ENCODE measurements at regions not wholly inside any gene's neighbourhood (a gene's known extent, or its start where the extent isn't known, plus 50 kb on each side); places are given as distances from the start of the nearest gene placed in this dataset.

- Mint-ChIP-seq H3K36me3 (no peaks in the 10 kb centered on the region), H3K9me3 (peaks cover 5% of the 10 kb centered on the region), H3K4me3 (no peak overlapping the region), H3K4me1 (no peaks in the 10 kb centered on the region), H3K27ac (no peak overlapping the region), H3K27me3 (peaks cover 16% of the 10 kb centered on the region)
- no peak for ATAC-seq
Measured at GRCh38 chr2:236763857-236764256, 194.2 kb downstream of the ACKR3 start.

GRCh38 chr2:236764716-236765115, 195.1 kb downstream of the ACKR3 start:
- H3K9me3 Mint-ChIP-seq, result peaks cover 5% of the 10 kb centered on the region
- H3K27me3 Mint-ChIP-seq, result peaks cover 22% of the 10 kb centered on the region
- no peaks in the 10 kb centered on the region for H3K4me1 Mint-ChIP-seq
- no peaks in the 10 kb centered on the region for H3K36me3 Mint-ChIP-seq
- no peak for ATAC-seq
- no peak overlapping the region for H3K4me3 Mint-ChIP-seq
- no peak overlapping the region for H3K27ac Mint-ChIP-seq

- Mint-ChIP-seq H3K27ac (no peak overlapping the region), H3K4me1 (no peaks in the 10 kb centered on the region), H3K27me3 (peaks cover 22% of the 10 kb centered on the region), H3K9me3 (no peaks in the 10 kb centered on the region), H3K36me3 (no peaks in the 10 kb centered on the region), H3K4me3 (no peak overlapping the region)
- no peak for ATAC-seq
Measured at GRCh38 chr2:236765478-236765877, 195.9 kb downstream of the ACKR3 start.

GRCh38 chr2:236766850-236767249, 197.2 kb downstream of the ACKR3 start:
- H3K9me3 Mint-ChIP-seq, result no peaks in the 10 kb centered on the region
- no peak for ATAC-seq
- no peak overlapping the region for H3K27ac Mint-ChIP-seq
- no peaks in the 10 kb centered on the region for H3K4me1 Mint-ChIP-seq
- peaks cover 21% of the 10 kb centered on the region for H3K27me3 Mint-ChIP-seq
- no peak overlapping the region for H3K4me3 Mint-ChIP-seq
- H3K36me3 Mint-ChIP-seq, result no peaks in the 10 kb centered on the region

- ATAC-seq, result no peak
- H3K27ac Mint-ChIP-seq, result no peak overlapping the region
- no peak overlapping the region for H3K4me3 Mint-ChIP-seq
- H3K9me3 Mint-ChIP-seq, result no peaks in the 10 kb centered on the region
- H3K4me1 Mint-ChIP-seq, result no peaks in the 10 kb centered on the region
- peaks cover 21% of the 10 kb centered on the region for H3K27me3 Mint-ChIP-seq
- no peaks in the 10 kb centered on the region for H3K36me3 Mint-ChIP-seq
Measured at GRCh38 chr2:236767941-236768340, 198.3 kb downstream of the ACKR3 start.

GRCh38 chr2:236768393-236769140, 198.9 kb downstream of the ACKR3 start:
- no peaks in the 10 kb centered on the region for H3K4me1 Mint-ChIP-seq
- H3K27ac Mint-ChIP-seq, result no peak overlapping the region
- no peaks in the 10 kb centered on the region for H3K36me3 Mint-ChIP-seq
- peaks cover 21% of the 10 kb centered on the region for H3K27me3 Mint-ChIP-seq
- H3K9me3 Mint-ChIP-seq, result no peaks in the 10 kb centered on the region
- no peak overlapping the region for H3K4me3 Mint-ChIP-seq
- ATAC-seq, result no peak

GRCh38 chr2:236769981-236770671, 200.5 kb downstream of the ACKR3 start:
- no peaks in the 10 kb centered on the region for H3K9me3 Mint-ChIP-seq
- H3K36me3 Mint-ChIP-seq, result no peaks in the 10 kb centered on the region
- H3K27me3 Mint-ChIP-seq, result peaks cover 21% of the 10 kb centered on the region
- H3K4me3 Mint-ChIP-seq, result no peak overlapping the region
- H3K27ac Mint-ChIP-seq, result no peak overlapping the region
- no peak for ATAC-seq
- H3K4me1 Mint-ChIP-seq, result no peaks in the 10 kb centered on the region

- no peaks in the 10 kb centered on the region for H3K36me3 Mint-ChIP-seq
- ATAC-seq, result no peak
- H3K27me3 Mint-ChIP-seq, result peaks cover 21% of the 10 kb centered on the region
- no peaks in the 10 kb centered on the region for H3K9me3 Mint-ChIP-seq
- no peak overlapping the region for H3K27ac Mint-ChIP-seq
- H3K4me1 Mint-ChIP-seq, result no peaks in the 10 kb centered on the region
- H3K4me3 Mint-ChIP-seq, result no peak overlapping the region
Measured at GRCh38 chr2:236772220-236772837, 202.7 kb downstream of the ACKR3 start.

- Mint-ChIP-seq H3K4me1 (no peaks in the 10 kb centered on the region), H3K9me3 (no peaks in the 10 kb centered on the region), H3K36me3 (no peaks in the 10 kb centered on the region), H3K4me3 (no peak overlapping the region), H3K27me3 (peaks cover 21% of the 10 kb centered on the region), H3K27ac (no peak overlapping the region)
- ATAC-seq, result no peak
Measured at GRCh38 chr2:236773206-236773605, 203.6 kb downstream of the ACKR3 start.

GRCh38 chr2:236774171-236774570, 204.5 kb downstream of the ACKR3 start:
- H3K36me3 Mint-ChIP-seq, result no peaks in the 10 kb centered on the region
- H3K4me1 Mint-ChIP-seq, result no peaks in the 10 kb centered on the region
- no peak overlapping the region for H3K4me3 Mint-ChIP-seq
- no peaks in the 10 kb centered on the region for H3K9me3 Mint-ChIP-seq
- H3K27ac Mint-ChIP-seq, result no peak overlapping the region
- peaks cover 13% of the 10 kb centered on the region for H3K27me3 Mint-ChIP-seq
- no peak for ATAC-seq

- no peaks in the 10 kb centered on the region for H3K4me1 Mint-ChIP-seq
- no peaks in the 10 kb centered on the region for H3K27me3 Mint-ChIP-seq
- no peak for ATAC-seq
- H3K27ac Mint-ChIP-seq, result no peak overlapping the region
- no peak overlapping the region for H3K4me3 Mint-ChIP-seq
- no peaks in the 10 kb centered on the region for H3K36me3 Mint-ChIP-seq
- H3K9me3 Mint-ChIP-seq, result no peaks in the 10 kb centered on the region
Measured at GRCh38 chr2:236775511-236775910, 205.9 kb downstream of the ACKR3 start.

- no peaks in the 10 kb centered on the region for H3K9me3 Mint-ChIP-seq
- no peaks in the 10 kb centered on the region for H3K36me3 Mint-ChIP-seq
- no peak for ATAC-seq
- no peak overlapping the region for H3K27ac Mint-ChIP-seq
- H3K4me1 Mint-ChIP-seq, result no peaks in the 10 kb centered on the region
- no peak overlapping the region for H3K4me3 Mint-ChIP-seq
- no peaks in the 10 kb centered on the region for H3K27me3 Mint-ChIP-seq
Measured at GRCh38 chr2:236776206-236776605, 206.6 kb downstream of the ACKR3 start.

- no peaks in the 10 kb centered on the region for H3K9me3 Mint-ChIP-seq
- no peak for ATAC-seq
- no peaks in the 10 kb centered on the region for H3K36me3 Mint-ChIP-seq
- H3K4me1 Mint-ChIP-seq, result no peaks in the 10 kb centered on the region
- H3K27me3 Mint-ChIP-seq, result no peaks in the 10 kb centered on the region
- no peak overlapping the region for H3K27ac Mint-ChIP-seq
- no peak overlapping the region for H3K4me3 Mint-ChIP-seq
Measured at GRCh38 chr2:236776695-236777251, 207.1 kb downstream of the ACKR3 start.

- no peak for ATAC-seq
- H3K9me3 Mint-ChIP-seq, result no peaks in the 10 kb centered on the region
Measured at GRCh38 chr2:236777408-236777807, 207.8 kb downstream of the ACKR3 start.

GRCh38 chr2:236781933-236782816, 212.6 kb downstream of the ACKR3 start:
- H3K9me3 Mint-ChIP-seq, result no peaks in the 10 kb centered on the region
- ATAC-seq, result no peak
- H3K4me1 Mint-ChIP-seq, result no peaks in the 10 kb centered on the region
- H3K27me3 Mint-ChIP-seq, result peaks cover 27% of the 10 kb centered on the region
- H3K27ac Mint-ChIP-seq, result no peak overlapping the region
- no peak overlapping the region for H3K4me3 Mint-ChIP-seq
- no peaks in the 10 kb centered on the region for H3K36me3 Mint-ChIP-seq

More at GRCh38 chr2:236777408-236777807, 207.8 kb downstream of the ACKR3 start:
- Mint-ChIP-seq H3K4me3 (no peak overlapping the region), H3K27ac (no peak overlapping the region), H3K36me3 (no peaks in the 10 kb centered on the region), H3K4me1 (no peaks in the 10 kb centered on the region), H3K27me3 (no peaks in the 10 kb centered on the region)
